Endothelial cell (in vitro differentiated cells): ENCODE measurements at regions not wholly inside any gene's neighbourhood (a gene's known extent, or its start where the extent isn't known, plus 50 kb on each side); places are given as distances from the start of the nearest gene placed in this dataset.

Experiments used
- DNase-seq: peaks from one replicate; pipeline ENCODE4 v3.0.0; 2021; ENCODE audit warnings: low spot score
- H3K27ac Mint-ChIP-seq: one replicate; pipeline ENCODE4 v1.8.0; 2021; ENCODE audit warnings: mixed read lengths, inconsistent platforms; ENCODE audit not compliant: unreplicated experiment
- H3K27me3 Mint-ChIP-seq: one replicate; pipeline ENCODE4 v1.8.0; 2021; ENCODE audit warnings: mild to moderate bottlenecking, moderate library complexity, mixed read lengths, inconsistent platforms; ENCODE audit not compliant: unreplicated experiment
- H3K36me3 Mint-ChIP-seq: one replicate; pipeline ENCODE4 v1.8.0; 2021; ENCODE audit warnings: mild to moderate bottlenecking, low read depth, mixed read lengths, inconsistent platforms; ENCODE audit not compliant: unreplicated experiment
- H3K4me1 Mint-ChIP-seq: one replicate; pipeline ENCODE4 v1.8.0; 2021; ENCODE audit warnings: mild to moderate bottlenecking, mixed read lengths, inconsistent platforms; ENCODE audit not compliant: unreplicated experiment
- H3K4me3 Mint-ChIP-seq: one replicate; pipeline ENCODE4 v1.8.0; 2021; ENCODE audit warnings: mild to moderate bottlenecking, mixed read lengths, inconsistent platforms; ENCODE audit not compliant: unreplicated experiment
- H3K9me3 Mint-ChIP-seq: one replicate; pipeline ENCODE4 v1.8.0; 2021; ENCODE audit warnings: mixed read lengths, inconsistent platforms; ENCODE audit not compliant: unreplicated experiment
- CTCF ChIP-seq: fragments of 200-600 bp; sonication (generic); IDR thresholded peaks from one replicate; pipeline ENCODE4 v1.5.0; 2021; ENCODE audit warnings: antibody characterized with exemption; ENCODE audit not compliant: unreplicated experiment

- Mint-ChIP-seq H3K27ac (no peak overlapping the region), H3K4me1 (no peaks in the 10 kb centered on the region)
Measured at GRCh38 chr11:103544874-103545273, 435.6 kb downstream of the DYNC2H1 start.

GRCh38 chr11:103545551-103545950 is 436.3 kb downstream of the DYNC2H1 start:
- Mint-ChIP-seq H3K36me3 (peaks cover 8% of the 10 kb centered on the region), H3K27me3 (peaks cover 6% of the 10 kb centered on the region), H3K4me1 (peaks cover 3% of the 10 kb centered on the region), H3K27ac (no peak overlapping the region), H3K4me3 (no peak overlapping the region), H3K9me3 (peaks cover 3% of the 10 kb centered on the region)
- no peak for DNase-seq
- no peak for TF ChIP-seq CTCF

More at GRCh38 chr11:103544874-103545273, 435.6 kb downstream of the DYNC2H1 start:
- Mint-ChIP-seq H3K27me3 (peaks cover 6% of the 10 kb centered on the region), H3K4me3 (no peak overlapping the region), H3K36me3 (peaks cover 10% of the 10 kb centered on the region), H3K9me3 (peaks cover 4% of the 10 kb centered on the region)
- DNase-seq, result no peak
- TF ChIP-seq CTCF, result no peak

- TF ChIP-seq CTCF, result no peak
- Mint-ChIP-seq H3K27ac (no peak overlapping the region), H3K4me3 (no peak overlapping the region), H3K27me3 (peaks cover 4% of the 10 kb centered on the region), H3K9me3 (no peaks in the 10 kb centered on the region), H3K4me1 (peaks cover 4% of the 10 kb centered on the region), H3K36me3 (peaks cover 1% of the 10 kb centered on the region)
- no peak for DNase-seq
Measured at GRCh38 chr11:103546236-103546635, 437.0 kb downstream of the DYNC2H1 start.

GRCh38 chr11:103547024-103547423 is 437.8 kb downstream of the DYNC2H1 start:
- Mint-ChIP-seq H3K36me3 (no peaks in the 10 kb centered on the region), H3K27ac (no peak overlapping the region), H3K27me3 (peaks cover 2% of the 10 kb centered on the region), H3K9me3 (no peaks in the 10 kb centered on the region), H3K4me3 (no peak overlapping the region), H3K4me1 (peaks cover 7% of the 10 kb centered on the region)
- TF ChIP-seq CTCF, result no peak
- no peak for DNase-seq

- no peaks in the 10 kb centered on the region for H3K9me3 Mint-ChIP-seq
- H3K4me1 Mint-ChIP-seq, result peaks cover 12% of the 10 kb centered on the region
- DNase-seq, result no peak
- no peaks in the 10 kb centered on the region for H3K36me3 Mint-ChIP-seq
- H3K4me3 Mint-ChIP-seq, result no peak overlapping the region
- no peak overlapping the region for H3K27ac Mint-ChIP-seq
- H3K27me3 Mint-ChIP-seq, result peaks cover 3% of the 10 kb centered on the region
- no peak for TF ChIP-seq CTCF
Measured at GRCh38 chr11:103547691-103548090, 438.5 kb downstream of the DYNC2H1 start.
